Mesodermal cell (in vitro differentiated cells): ENCODE measurements at regions not wholly inside any gene's neighbourhood (a gene's known extent, or its start where the extent isn't known, plus 50 kb on each side); places are given as distances from the start of the nearest gene placed in this dataset.
A peak's percentile ranks its signal among the peaks of the same experiment; 100 is the strongest.

Experiments used
- H3K27ac ChIP-seq: 2 replicates; pipeline ENCODE4 v1.7.0; 2013; ENCODE audit warnings: mild to moderate bottlenecking, low read depth, low read length, moderate library complexity; ENCODE audit not compliant: severe bottlenecking
- H3K36me3 ChIP-seq: 2 replicates; pipeline ENCODE4 v1.7.1; 2013; ENCODE audit warnings: mild to moderate bottlenecking, low read length, moderate library complexity; ENCODE audit not compliant: control insufficient read depth, insufficient read depth
- H3K4me1 ChIP-seq: one replicate; pipeline ENCODE4 v1.7.1; 2013; ENCODE audit warnings: mild to moderate bottlenecking, low read length; ENCODE audit not compliant: insufficient read depth, control insufficient read depth, poor library complexity, severe bottlenecking
- H3K4me3 ChIP-seq: 2 replicates; pipeline ENCODE4 v1.7.0; 2013; ENCODE audit warnings: low read length, control low read depth, mild to moderate bottlenecking; ENCODE audit not compliant: insufficient read depth, poor library complexity, severe bottlenecking; ENCODE audit errors: extremely low read depth
- H3K9me3 ChIP-seq: 2 replicates; pipeline ENCODE4 v1.7.1; 2013; ENCODE audit warnings: mild to moderate bottlenecking, low read length, moderate library complexity; ENCODE audit not compliant: control insufficient read depth
- WGBS, 2 experiments: methylation state at CpG; one replicate each; pipeline ENCODE4 v1.1.5; 2013; ENCODE audit warnings: missing lambda C conversion rate in 2 of 2; ENCODE audit not compliant: insufficient coverage in 2 of 2; 5-methylcytosine and 5-hydroxymethylcytosine counted together

GRCh38 chr18:49658823-49659404, 97.1 kb downstream of the LIPG start:
- Histone ChIP-seq H3K36me3 (no peaks in the 10 kb centered on the region), H3K4me1 (peaks cover 20% of the 10 kb centered on the region), H3K9me3 (no peaks in the 10 kb centered on the region), H3K4me3 (no peak overlapping the region), H3K27ac (no peak overlapping the region)
- WGBS, 2 experiments = 56 to 66% methylated on average over 2 to 3 of the region's 6 CpGs

- H3K36me3 ChIP-seq = no peaks in the 10 kb centered on the region
- peak overlapping the region; percentile 5 for H3K27ac ChIP-seq
- H3K9me3 ChIP-seq = no peaks in the 10 kb centered on the region
- peaks cover 20% of the 10 kb centered on the region for H3K4me1 ChIP-seq
- WGBS, 2 experiments = 70 to 71% methylated on average over 7 to 9 of the region's 10 CpGs
- H3K4me3 ChIP-seq = no peak overlapping the region
Observed at GRCh38 chr18:49656073-49656692, 94.3 kb downstream of the LIPG start.

- no peaks in the 10 kb centered on the region for H3K9me3 ChIP-seq
- H3K36me3 ChIP-seq = no peaks in the 10 kb centered on the region
- H3K4me3 ChIP-seq = no peak overlapping the region
- 100% methylated on average over 8 to 9 of the region's 13 CpGs for WGBS, 2 experiments
- peaks cover 20% of the 10 kb centered on the region for H3K4me1 ChIP-seq
- peak overlapping the region; percentile 5 for H3K27ac ChIP-seq
Observed at GRCh38 chr18:49655266-49656072, 93.6 kb downstream of the LIPG start.

- H3K4me3 ChIP-seq = no peak overlapping the region
- H3K4me1 ChIP-seq = peaks cover 15% of the 10 kb centered on the region
- H3K9me3 ChIP-seq = no peaks in the 10 kb centered on the region
- H3K36me3 ChIP-seq = no peaks in the 10 kb centered on the region
- no peak overlapping the region for H3K27ac ChIP-seq
- WGBS, 2 experiments = no CpG with 5 or more reads among the region's 2 CpGs
Observed at GRCh38 chr18:49654347-49654746, 92.5 kb downstream of the LIPG start.

- peaks cover 11% of the 10 kb centered on the region for H3K4me1 ChIP-seq
- H3K36me3 ChIP-seq = no peaks in the 10 kb centered on the region
- no peak overlapping the region for H3K4me3 ChIP-seq
- 72 to 74% methylated on average over 4 to 5 of the region's 6 CpGs for WGBS, 2 experiments
- no peaks in the 10 kb centered on the region for H3K9me3 ChIP-seq
- H3K27ac ChIP-seq = no peak overlapping the region
Observed at GRCh38 chr18:49652881-49653724, 91.2 kb downstream of the LIPG start.

GRCh38 chr18:49651033-49651432, 89.2 kb downstream of the LIPG start:
- Histone ChIP-seq H3K4me3 (no peak overlapping the region), H3K4me1 (peaks cover 15% of the 10 kb centered on the region), H3K36me3 (no peaks in the 10 kb centered on the region), H3K27ac (no peak overlapping the region), H3K9me3 (no peaks in the 10 kb centered on the region)
- WGBS, 2 experiments = 91 to 95% methylated on average over 5 to 6 of the region's 6 CpGs

GRCh38 chr18:49650426-49650891, 88.6 kb downstream of the LIPG start:
- no peak overlapping the region for H3K4me3 ChIP-seq
- no peaks in the 10 kb centered on the region for H3K36me3 ChIP-seq
- H3K4me1 ChIP-seq = peaks cover 17% of the 10 kb centered on the region
- 91 to 96% methylated on average over 7 of the region's 7 CpGs for WGBS, 2 experiments
- no peaks in the 10 kb centered on the region for H3K9me3 ChIP-seq
- no peak overlapping the region for H3K27ac ChIP-seq

- Histone ChIP-seq H3K4me3 (no peak overlapping the region), H3K4me1 (peaks cover 17% of the 10 kb centered on the region), H3K36me3 (no peaks in the 10 kb centered on the region), H3K9me3 (no peaks in the 10 kb centered on the region), H3K27ac (no peak overlapping the region)
- 93 to 100% methylated on average over 1 to 3 of the region's 3 CpGs for WGBS, 2 experiments
Observed at GRCh38 chr18:49648811-49649210, 87.0 kb downstream of the LIPG start.
